ENCODE measurements at regions not wholly inside any gene's neighbourhood (a gene's known extent, or its start where the extent isn't known, plus 50 kb on each side); places are given as distances from the start of the nearest gene placed in this dataset.

DNA sequence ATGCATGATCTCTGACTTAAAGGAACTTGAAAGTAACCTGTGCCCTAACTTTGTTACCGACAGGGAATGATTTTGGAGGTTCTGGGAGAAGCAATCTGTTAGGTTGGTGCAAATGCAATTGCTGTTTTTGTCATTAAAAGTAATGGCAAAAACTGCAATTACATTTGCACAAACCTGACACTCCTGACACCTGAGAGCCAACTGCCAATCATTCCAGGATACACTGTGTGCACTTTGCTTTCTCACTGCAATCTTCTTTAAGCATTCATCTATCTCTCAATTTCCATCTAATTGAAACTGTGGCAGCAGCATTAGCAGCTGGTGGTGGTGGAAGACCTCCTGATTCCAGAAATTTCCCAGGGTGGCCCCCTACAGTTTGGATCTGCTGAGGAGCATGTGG, 87.6 kb upstream of the CYP1B1 start:
- Histone ChIP-seq H3K4me1 (no peaks in the 10 kb centered on the region), H3K9ac (no peak overlapping the region), H3K9me3 (no peaks in the 10 kb centered on the region), H3K36me3 (no peaks in the 10 kb centered on the region), H3K4me3 (no peak overlapping the region), H4K20me1 (no peaks in the 10 kb centered on the region), H3K4me2 (no peak overlapping the region), H3K27ac (no peak overlapping the region), H3K27me3 (no peaks in the 10 kb centered on the region)
- no peak for TF ChIP-seq Cebpa-rat (IDR thresholded peaks at IDR 0.05)

- TF ChIP-seq Cebpa-rat (IDR thresholded peaks at IDR 0.05), result no peak
- no peaks in the 10 kb centered on the region for H4K20me1 ChIP-seq
- H3K4me2 ChIP-seq, result no peak overlapping the region
- H3K27ac ChIP-seq, result no peak overlapping the region
- H3K36me3 ChIP-seq, result no peaks in the 10 kb centered on the region
- H3K9me3 ChIP-seq, result no peaks in the 10 kb centered on the region
- no peaks in the 10 kb centered on the region for H3K27me3 ChIP-seq
- H3K9ac ChIP-seq, result no peak overlapping the region
- no peak overlapping the region for H3K4me3 ChIP-seq
- no peaks in the 10 kb centered on the region for H3K4me1 ChIP-seq
Observed at GRCh38 chr2:38163006-38163405, 87.1 kb upstream of the CYP1B1 start.

DNA sequence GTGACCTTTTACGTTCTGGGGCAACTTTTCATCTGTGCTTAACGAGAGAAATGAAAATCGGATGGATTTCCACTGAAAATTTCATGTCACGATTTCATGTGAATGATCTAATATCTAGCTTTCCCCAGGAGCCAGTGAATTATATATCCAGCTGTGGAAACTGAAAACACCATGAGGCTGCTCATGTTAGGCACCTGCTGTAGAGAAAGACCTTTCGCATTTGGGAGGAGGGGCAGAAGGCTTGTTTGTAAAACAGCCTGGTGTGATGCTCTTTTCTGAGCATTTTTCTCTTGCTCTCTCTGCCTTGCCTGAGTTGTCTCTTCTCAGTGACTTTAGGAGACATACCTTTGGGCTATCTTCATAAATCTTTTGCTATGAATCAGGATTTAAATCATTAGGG, 84.6 kb upstream of the CYP1B1 start:
- Histone ChIP-seq H3K9me3 (no peaks in the 10 kb centered on the region), H3K4me3 (no peak overlapping the region), H3K27ac (no peak overlapping the region), H3K27me3 (no peaks in the 10 kb centered on the region), H3K4me2 (no peak overlapping the region), H3K36me3 (no peaks in the 10 kb centered on the region), H3K4me1 (no peaks in the 10 kb centered on the region), H4K20me1 (no peaks in the 10 kb centered on the region), H3K9ac (no peak overlapping the region)
- TF ChIP-seq Cebpa-rat (IDR thresholded peaks at IDR 0.05), result no peak

GRCh38 chr2:38159597-38159996, 83.6 kb upstream of the CYP1B1 start:
- Histone ChIP-seq H3K36me3 (no peaks in the 10 kb centered on the region), H4K20me1 (no peaks in the 10 kb centered on the region), H3K27me3 (no peaks in the 10 kb centered on the region), H3K4me1 (no peaks in the 10 kb centered on the region), H3K9me3 (no peaks in the 10 kb centered on the region), H3K4me2 (no peak overlapping the region), H3K9ac (no peak overlapping the region), H3K27ac (no peak overlapping the region), H3K4me3 (no peak overlapping the region)
- no peak for TF ChIP-seq Cebpa-rat (IDR thresholded peaks at IDR 0.05)

DNA sequence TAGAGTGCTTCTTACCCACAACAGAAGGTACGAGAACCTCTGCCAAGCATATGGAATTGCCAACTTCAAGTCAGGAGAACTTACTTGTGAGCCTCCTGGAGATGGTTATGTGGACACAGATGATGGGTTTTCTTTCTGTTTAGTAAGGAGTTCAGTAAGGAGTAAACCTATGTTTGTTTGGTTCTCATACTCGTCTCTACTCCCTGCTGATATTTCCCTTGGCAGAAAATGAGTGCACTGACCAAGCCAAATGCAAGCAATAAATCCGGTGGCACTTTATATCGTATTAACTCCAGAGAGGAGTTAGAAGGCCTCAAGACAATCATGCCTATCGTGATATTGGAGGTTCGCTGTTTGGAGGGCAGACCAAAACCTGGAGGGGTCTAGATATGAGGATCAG, 83.2 kb upstream of the CYP1B1 start:
- Histone ChIP-seq H3K4me3 (no peak overlapping the region), H4K20me1 (no peaks in the 10 kb centered on the region), H3K9ac (no peak overlapping the region), H3K4me1 (no peaks in the 10 kb centered on the region), H3K4me2 (no peak overlapping the region), H3K9me3 (no peaks in the 10 kb centered on the region), H3K36me3 (no peaks in the 10 kb centered on the region), H3K27me3 (no peaks in the 10 kb centered on the region), H3K27ac (no peak overlapping the region)
- TF ChIP-seq Cebpa-rat (IDR thresholded peaks at IDR 0.05), result no peak

DNA sequence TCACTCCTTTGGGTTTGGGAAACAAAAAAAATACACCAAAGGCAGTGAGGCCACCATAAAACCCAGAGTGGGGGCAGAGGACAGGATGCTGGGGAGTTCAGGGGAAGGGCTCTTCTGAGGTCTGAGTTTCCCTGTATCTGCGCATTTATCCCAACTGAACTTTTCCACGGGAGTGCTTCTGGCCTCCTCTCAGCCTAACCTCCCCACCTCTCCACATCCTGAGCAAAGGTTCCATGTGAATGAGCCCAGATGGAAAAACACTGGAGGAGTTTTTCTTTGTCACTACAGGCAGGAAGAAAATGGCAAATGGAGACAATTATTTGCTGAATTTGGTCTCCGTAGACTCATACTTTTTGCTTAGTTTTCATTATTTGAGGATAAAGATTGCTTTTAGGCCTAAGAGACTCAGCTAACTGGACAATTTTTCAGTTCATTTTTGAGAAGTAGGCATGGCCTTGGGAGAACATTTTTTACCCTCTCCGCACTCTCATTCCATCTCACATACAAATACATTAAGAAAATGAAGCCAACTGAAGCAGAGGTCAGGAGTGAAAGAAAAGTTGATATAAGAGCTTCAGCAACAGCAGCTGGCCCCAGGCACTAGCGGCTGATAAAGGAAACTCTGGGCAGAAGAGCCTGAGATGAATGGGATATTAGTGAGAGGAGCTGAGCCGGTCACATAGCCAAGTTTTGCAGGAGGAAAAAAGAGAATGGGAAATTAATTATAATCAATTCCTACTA, 82.6 kb upstream of the CYP1B1 start:
- Histone ChIP-seq H3K4me1 (no peaks in the 10 kb centered on the region), H3K27ac (no peak overlapping the region), H3K27me3 (no peaks in the 10 kb centered on the region), H3K4me2 (no peak overlapping the region), H3K4me3 (no peak overlapping the region), H3K9ac (no peak overlapping the region), H4K20me1 (no peaks in the 10 kb centered on the region), H3K9me3 (no peaks in the 10 kb centered on the region), H3K36me3 (no peaks in the 10 kb centered on the region)
- TF ChIP-seq Cebpa-rat (IDR thresholded peaks at IDR 0.05), result no peak

- Histone ChIP-seq H3K27ac (no peak overlapping the region), H3K9me3 (no peaks in the 10 kb centered on the region), H3K9ac (no peak overlapping the region), H3K4me1 (no peaks in the 10 kb centered on the region), H3K36me3 (no peaks in the 10 kb centered on the region), H3K4me2 (no peak overlapping the region), H3K27me3 (no peaks in the 10 kb centered on the region), H3K4me3 (no peak overlapping the region), H4K20me1 (no peaks in the 10 kb centered on the region)
- TF ChIP-seq Cebpa-rat (IDR thresholded peaks at IDR 0.05), result no peak
Observed at GRCh38 chr2:38156436-38156835, 80.5 kb upstream of the CYP1B1 start.

- Histone ChIP-seq H3K4me1 (no peaks in the 10 kb centered on the region), H3K27me3 (no peaks in the 10 kb centered on the region), H3K9me3 (no peaks in the 10 kb centered on the region), H3K36me3 (no peaks in the 10 kb centered on the region), H3K27ac (no peak overlapping the region), H4K20me1 (no peaks in the 10 kb centered on the region), H3K9ac (no peak overlapping the region), H3K4me3 (no peak overlapping the region), H3K4me2 (no peak overlapping the region)
- TF ChIP-seq Cebpa-rat (IDR thresholded peaks at IDR 0.05), result no peak
Observed at GRCh38 chr2:38155015-38155414, 79.1 kb upstream of the CYP1B1 start.

GRCh38 chr2:38154395-38154794, 78.4 kb upstream of the CYP1B1 start:
- H3K4me1 ChIP-seq, result no peaks in the 10 kb centered on the region
- TF ChIP-seq Cebpa-rat (IDR thresholded peaks at IDR 0.05), result no peak
- H3K4me3 ChIP-seq, result no peak overlapping the region
- H3K4me2 ChIP-seq, result no peak overlapping the region
- no peaks in the 10 kb centered on the region for H3K27me3 ChIP-seq
- no peak overlapping the region for H3K9ac ChIP-seq
- H3K36me3 ChIP-seq, result no peaks in the 10 kb centered on the region
- no peaks in the 10 kb centered on the region for H4K20me1 ChIP-seq
- H3K9me3 ChIP-seq, result no peaks in the 10 kb centered on the region
- no peak overlapping the region for H3K27ac ChIP-seq

DNA sequence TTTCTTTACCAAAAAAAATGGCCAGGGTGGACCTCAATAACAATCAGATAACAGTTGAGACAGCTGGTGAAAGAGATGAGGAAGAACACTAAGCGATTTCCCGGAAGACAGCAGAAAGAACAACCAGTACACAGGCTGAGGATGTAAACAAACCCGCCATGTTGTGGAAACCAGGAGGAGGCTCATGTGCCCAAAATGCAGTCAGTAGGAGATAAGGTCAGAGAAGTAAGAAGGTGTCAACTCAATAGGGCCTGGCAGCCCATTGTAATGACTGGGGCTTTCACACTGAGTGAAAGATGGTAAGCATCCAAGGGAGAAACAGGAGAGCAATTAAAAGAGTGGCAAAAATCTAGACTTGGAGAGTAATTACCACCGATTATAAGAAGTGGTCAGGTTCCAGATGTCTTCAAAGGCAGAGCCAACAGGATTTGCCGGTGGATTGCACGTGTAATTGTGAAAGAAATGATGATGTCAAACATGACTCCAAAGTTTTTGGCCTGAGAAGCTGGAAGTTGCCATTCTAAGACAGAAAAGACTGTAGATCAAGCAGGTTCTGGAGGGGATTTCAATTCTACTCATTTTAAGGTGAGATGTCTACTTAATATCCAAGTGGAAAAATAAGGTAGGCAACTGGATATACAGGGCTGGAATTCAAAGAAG, 77.7 kb upstream of the CYP1B1 start:
- no peak for TF ChIP-seq Cebpa-rat (IDR thresholded peaks at IDR 0.05)
- Histone ChIP-seq H3K4me1 (no peaks in the 10 kb centered on the region), H3K9me3 (no peaks in the 10 kb centered on the region), H3K4me2 (no peak overlapping the region), H3K27ac (no peak overlapping the region), H3K4me3 (no peak overlapping the region), H4K20me1 (no peaks in the 10 kb centered on the region), H3K9ac (no peak overlapping the region), H3K36me3 (no peaks in the 10 kb centered on the region), H3K27me3 (no peaks in the 10 kb centered on the region)

All from BLaER1 (cell line).